Activated naive CD4-positive, alpha-beta T cell treated with anti-CD3 and anti-CD28 coated beads, Interleukin-2, amount 10 ng/mL, durations not matched to agents 7 days and 5 days (primary cell): ENCODE measurements at regions not wholly inside any gene's neighbourhood (a gene's known extent, or its start where the extent isn't known, plus 50 kb on each side); places are given as distances from the start of the nearest gene placed in this dataset.

ENCODE experiments used
- CTCF ChIA-PET: fragments of 350-600 bp; sonication (Branson Sonifier 250); formaldehyde crosslinking; loops from one replicate; lab custom pipeline; 2021; ENCODE audit warnings: antibody characterized with exemption; lab: Charles Lee
- DNase-seq: peaks from one replicate; pipeline ENCODE4 v3.0.0-alpha.2; 2020
- H3K27ac Mint-ChIP-seq: one replicate; pipeline ENCODE4 v1.8.0; 2021; ENCODE audit warnings: mild to moderate bottlenecking, moderate library complexity, mixed read lengths
- H3K27me3 Mint-ChIP-seq: one replicate; pipeline ENCODE4 v1.8.0; 2021; ENCODE audit warnings: mild to moderate bottlenecking, mixed read lengths
- H3K36me3 Mint-ChIP-seq: one replicate; pipeline ENCODE4 v1.8.0; 2021; ENCODE audit warnings: mixed read lengths
- H3K4me1 Mint-ChIP-seq: one replicate; pipeline ENCODE4 v1.8.0; 2021; ENCODE audit warnings: mixed read lengths
- H3K4me3 Mint-ChIP-seq: one replicate; pipeline ENCODE4 v1.8.0; 2021; ENCODE audit warnings: mild to moderate bottlenecking, moderate library complexity, mixed read lengths
- H3K9me3 Mint-ChIP-seq: one replicate; pipeline ENCODE4 v1.8.0; 2021; ENCODE audit warnings: mixed read lengths

DNA sequence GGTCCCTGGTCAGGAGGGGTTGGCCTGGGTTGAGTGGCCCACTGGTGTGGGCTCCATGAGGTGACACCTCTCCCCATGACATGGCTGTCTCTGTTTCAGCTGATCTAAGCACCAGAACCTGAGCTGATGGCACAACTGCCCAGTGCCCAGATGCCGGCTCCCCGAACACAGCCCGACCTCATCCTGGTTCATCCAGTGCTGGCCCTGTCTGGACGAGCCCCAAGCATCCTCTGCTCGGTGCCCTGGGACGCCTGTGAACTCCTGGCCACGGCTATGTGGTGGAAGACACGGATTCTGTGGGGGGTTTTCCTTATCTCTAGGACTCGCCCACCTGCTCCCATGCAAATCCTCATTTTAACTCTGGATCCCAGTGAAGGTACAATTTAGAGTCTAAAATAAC lies 389.2 kb downstream of the SHANK2 start:
- Mint-ChIP-seq H3K27me3 (no peaks in the 10 kb centered on the region), H3K27ac (no peak overlapping the region), H3K4me1 (no peaks in the 10 kb centered on the region), H3K36me3 (no peaks in the 10 kb centered on the region), H3K9me3 (no peaks in the 10 kb centered on the region), H3K4me3 (no peak overlapping the region)
- CTCF ChIA-PET: no interaction called here
- DNase-seq: no peak

- H3K9me3 Mint-ChIP-seq: no peaks in the 10 kb centered on the region
- no peaks in the 10 kb centered on the region for H3K27me3 Mint-ChIP-seq
- H3K4me1 Mint-ChIP-seq: no peaks in the 10 kb centered on the region
- CTCF ChIA-PET: no interaction called here
- H3K36me3 Mint-ChIP-seq: no peaks in the 10 kb centered on the region
- H3K27ac Mint-ChIP-seq: no peak overlapping the region
- H3K4me3 Mint-ChIP-seq: no peak overlapping the region
- DNase-seq: no peak
These were observed 388.4 kb downstream of the SHANK2 start for GRCh38 chr11:70863993-70864392.

DNA sequence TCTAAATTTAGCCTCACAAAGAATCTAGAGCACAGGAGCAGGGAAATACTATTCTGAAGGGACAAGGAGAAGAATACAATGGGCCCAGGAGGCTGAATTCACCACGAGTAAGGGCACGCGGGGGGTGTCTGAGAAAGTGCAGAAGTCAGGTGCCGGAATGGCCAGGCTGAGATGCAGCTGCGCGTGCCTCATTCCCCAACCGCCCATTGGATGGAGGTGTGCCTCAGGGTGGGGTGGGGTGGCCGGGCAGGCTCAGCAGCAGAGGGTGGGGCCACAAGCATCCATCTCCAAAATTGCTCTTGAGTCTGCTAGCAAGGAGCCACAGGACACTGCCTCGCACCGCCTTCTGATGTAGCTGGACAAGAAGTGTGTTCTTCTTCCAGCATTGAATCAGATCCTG lies 387.0 kb downstream of the SHANK2 start:
- Mint-ChIP-seq H3K4me3 (no peak overlapping the region), H3K36me3 (no peaks in the 10 kb centered on the region), H3K27ac (no peak overlapping the region), H3K9me3 (no peaks in the 10 kb centered on the region), H3K27me3 (no peaks in the 10 kb centered on the region), H3K4me1 (no peaks in the 10 kb centered on the region)
- no peak for DNase-seq
- CTCF ChIA-PET: no interaction called here

DNA sequence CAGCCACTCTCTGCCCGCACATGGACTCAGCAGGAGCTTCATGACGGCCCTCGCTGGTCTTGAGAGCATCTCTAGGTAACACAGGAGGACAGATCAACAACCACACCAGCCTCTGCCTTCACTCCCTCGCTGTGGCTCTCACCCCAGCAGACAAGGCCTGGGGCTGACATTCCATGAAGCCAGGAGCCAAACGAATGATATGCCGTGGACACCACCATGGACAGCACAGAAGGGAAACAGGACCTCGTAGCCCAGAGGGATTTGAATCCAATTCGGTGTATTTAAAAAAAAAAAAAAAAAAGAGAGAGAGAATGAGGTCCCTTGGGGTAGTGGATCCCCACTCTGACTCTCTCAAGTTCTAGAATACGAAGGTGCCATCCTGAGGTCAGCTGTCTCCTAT lies 385.5 kb downstream of the SHANK2 start:
- Mint-ChIP-seq H3K9me3 (no peaks in the 10 kb centered on the region), H3K27ac (no peak overlapping the region), H3K4me3 (no peak overlapping the region), H3K36me3 (no peaks in the 10 kb centered on the region), H3K27me3 (no peaks in the 10 kb centered on the region), H3K4me1 (no peaks in the 10 kb centered on the region)
- CTCF ChIA-PET: no interaction called here
- DNase-seq: no peak

- no peak for DNase-seq
- Mint-ChIP-seq H3K36me3 (no peaks in the 10 kb centered on the region), H3K27me3 (no peaks in the 10 kb centered on the region), H3K27ac (no peak overlapping the region), H3K4me3 (no peak overlapping the region), H3K9me3 (no peaks in the 10 kb centered on the region), H3K4me1 (no peaks in the 10 kb centered on the region)
- CTCF ChIA-PET: no interaction called here
These were observed 384.9 kb downstream of the SHANK2 start for GRCh38 chr11:70867281-70868047.

GRCh38 chr11:70868341-70868885 lies 384.0 kb downstream of the SHANK2 start:
- H3K27me3 Mint-ChIP-seq: no peaks in the 10 kb centered on the region
- H3K4me3 Mint-ChIP-seq: no peak overlapping the region
- no peaks in the 10 kb centered on the region for H3K4me1 Mint-ChIP-seq
- CTCF ChIA-PET: no interaction called here
- H3K36me3 Mint-ChIP-seq: no peaks in the 10 kb centered on the region
- no peak for DNase-seq
- no peaks in the 10 kb centered on the region for H3K9me3 Mint-ChIP-seq
- H3K27ac Mint-ChIP-seq: no peak overlapping the region

DNA sequence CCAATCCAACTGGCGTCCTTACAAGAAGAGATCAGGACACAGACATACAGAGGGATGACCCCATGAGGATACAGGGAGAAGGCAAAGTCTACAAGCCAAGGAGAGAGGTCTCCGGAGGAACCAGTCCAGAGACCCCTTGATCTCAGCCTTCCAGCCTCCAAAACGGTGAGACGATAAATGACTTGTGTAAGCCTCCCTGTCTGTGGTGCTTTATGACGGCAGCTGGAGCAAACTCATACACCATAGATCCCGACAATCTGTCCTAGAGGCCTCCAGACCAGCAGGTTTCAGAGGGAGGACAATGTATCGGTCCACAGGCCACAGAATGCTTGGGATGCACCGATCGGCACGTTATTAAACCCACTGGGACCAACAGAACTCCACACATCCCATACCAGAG lies 383.3 kb downstream of the SHANK2 start:
- H3K4me1 Mint-ChIP-seq: no peaks in the 10 kb centered on the region
- H3K27ac Mint-ChIP-seq: no peak overlapping the region
- H3K36me3 Mint-ChIP-seq: no peaks in the 10 kb centered on the region
- no peak overlapping the region for H3K4me3 Mint-ChIP-seq
- H3K9me3 Mint-ChIP-seq: no peaks in the 10 kb centered on the region
- no peak for DNase-seq
- H3K27me3 Mint-ChIP-seq: no peaks in the 10 kb centered on the region
- CTCF ChIA-PET: no interaction called here

DNA sequence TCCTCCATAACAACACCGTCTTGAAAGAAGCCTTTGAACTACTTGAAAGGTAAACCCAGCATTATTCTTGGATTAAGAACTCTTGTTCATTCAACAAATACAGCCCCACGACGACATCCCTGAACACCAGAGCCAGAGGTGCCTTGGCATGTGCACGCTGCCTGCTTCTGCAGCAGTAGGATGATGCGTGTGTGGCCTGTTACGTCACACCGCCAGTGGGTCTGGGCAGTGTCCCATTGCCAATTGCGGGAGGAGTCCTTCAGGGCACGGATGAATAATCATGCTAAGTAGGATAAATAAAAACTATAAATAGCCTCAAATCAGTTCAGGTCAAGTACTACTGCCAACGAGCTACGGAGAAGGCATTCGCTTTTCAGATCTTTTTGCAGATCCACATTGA lies 380.5 kb downstream of the SHANK2 start:
- no peaks in the 10 kb centered on the region for H3K4me1 Mint-ChIP-seq
- no peaks in the 10 kb centered on the region for H3K27me3 Mint-ChIP-seq
- no peaks in the 10 kb centered on the region for H3K36me3 Mint-ChIP-seq
- DNase-seq: no peak
- H3K4me3 Mint-ChIP-seq: no peak overlapping the region
- CTCF ChIA-PET: no interaction called here
- H3K27ac Mint-ChIP-seq: no peak overlapping the region
- no peaks in the 10 kb centered on the region for H3K9me3 Mint-ChIP-seq

DNA sequence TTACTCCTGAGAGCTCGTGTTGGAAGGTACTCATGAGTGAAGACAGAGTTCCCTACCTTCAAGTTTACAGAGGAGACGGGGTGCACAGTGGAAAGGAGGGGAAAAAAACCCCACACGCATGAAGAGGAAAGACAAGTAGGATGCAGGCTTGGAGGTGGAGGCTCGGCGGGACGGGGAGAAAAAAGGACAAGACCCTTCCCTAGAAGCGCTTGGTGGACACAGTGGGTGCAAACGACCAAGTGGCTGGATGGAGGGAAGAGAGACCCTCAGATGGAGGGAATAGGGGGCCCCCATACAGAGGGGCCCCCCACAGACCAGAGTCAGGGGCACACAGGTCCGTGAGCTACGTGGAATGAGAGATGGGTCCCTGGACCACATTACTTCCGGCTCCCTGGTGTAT lies 380.1 kb downstream of the SHANK2 start:
- Mint-ChIP-seq H3K27ac (no peak overlapping the region), H3K27me3 (no peaks in the 10 kb centered on the region), H3K9me3 (no peaks in the 10 kb centered on the region), H3K4me1 (no peaks in the 10 kb centered on the region), H3K4me3 (no peak overlapping the region), H3K36me3 (no peaks in the 10 kb centered on the region)
- DNase-seq: no peak
- CTCF ChIA-PET: no interaction called here

DNA sequence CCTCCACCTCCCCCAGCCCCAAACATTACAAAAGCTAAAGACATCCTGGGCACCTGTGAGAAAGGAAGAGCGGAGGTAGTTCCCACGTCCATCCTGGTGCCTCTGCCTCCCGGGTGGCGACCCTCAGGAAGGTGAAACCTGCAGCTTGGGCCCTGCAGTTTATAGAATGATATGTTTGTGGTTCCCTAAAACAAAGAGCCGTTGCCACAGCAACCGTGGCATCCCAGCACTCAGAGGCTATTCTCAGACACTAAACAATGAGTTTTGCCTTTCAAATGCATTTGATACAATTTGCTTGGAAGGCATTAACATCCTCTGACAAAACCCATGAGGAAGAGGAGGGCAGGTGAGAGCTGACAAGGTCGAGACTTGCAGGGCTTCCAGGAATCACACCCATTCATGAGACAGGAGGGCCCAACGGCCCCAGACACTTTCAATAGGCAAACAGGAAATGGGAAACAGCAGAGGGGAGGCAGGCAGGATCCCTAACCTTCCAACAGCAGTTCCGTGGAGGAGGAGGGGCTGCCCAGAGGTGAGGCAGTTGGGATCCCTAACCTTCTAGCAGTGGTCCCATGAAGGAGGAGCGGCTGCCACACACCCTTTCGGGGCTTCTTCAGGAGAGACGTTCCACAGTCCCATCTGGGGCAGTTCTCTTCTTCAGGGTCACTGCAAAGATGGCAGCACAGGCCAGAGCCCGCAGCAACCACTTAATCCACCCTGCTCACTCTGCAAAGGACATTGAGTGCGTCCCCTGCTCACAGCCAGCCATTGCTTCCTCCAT lies 379.2 kb downstream of the SHANK2 start:
- CTCF ChIA-PET: no interaction called here
- Mint-ChIP-seq H3K36me3 (no peaks in the 10 kb centered on the region), H3K9me3 (no peaks in the 10 kb centered on the region), H3K4me1 (no peaks in the 10 kb centered on the region), H3K27me3 (no peaks in the 10 kb centered on the region), H3K4me3 (no peak overlapping the region), H3K27ac (no peak overlapping the region)
- DNase-seq: no peak

DNA sequence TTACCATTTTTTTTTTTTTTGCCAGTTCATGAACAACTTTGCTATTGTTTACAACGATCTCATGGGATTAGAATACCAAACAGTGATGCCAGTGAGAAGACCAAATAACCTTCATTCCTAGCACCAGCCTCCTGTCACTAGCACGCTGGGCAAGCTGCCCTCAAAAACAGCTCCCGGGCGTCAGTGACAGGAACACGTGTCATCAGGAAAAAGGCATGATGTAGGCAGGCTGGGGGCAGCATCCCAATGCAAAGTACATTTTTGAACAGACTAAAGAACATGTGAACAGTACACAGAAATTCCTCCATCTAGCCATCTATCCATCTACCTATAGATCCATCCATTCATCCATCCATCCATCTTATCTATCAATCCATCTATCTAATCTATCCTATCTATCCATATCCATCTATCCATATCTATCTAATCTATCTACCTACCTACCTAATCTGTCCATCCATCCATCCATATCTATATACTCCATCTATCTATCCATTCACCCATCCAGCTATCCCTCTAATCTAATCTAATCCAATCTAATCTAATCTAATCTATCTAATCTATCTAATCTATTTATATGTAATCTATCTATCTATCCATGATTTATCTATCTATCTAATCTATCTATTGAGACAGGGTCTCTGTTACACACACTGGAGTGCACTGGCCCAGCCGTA lies 378.5 kb downstream of the SHANK2 start:
- Mint-ChIP-seq H3K4me1 (no peaks in the 10 kb centered on the region), H3K27me3 (no peaks in the 10 kb centered on the region), H3K36me3 (no peaks in the 10 kb centered on the region), H3K4me3 (no peak overlapping the region), H3K9me3 (no peaks in the 10 kb centered on the region), H3K27ac (no peak overlapping the region)
- CTCF ChIA-PET: no interaction called here
- no peak for DNase-seq

GRCh38 chr11:70876685-70877084 lies 375.7 kb downstream of the SHANK2 start:
- Mint-ChIP-seq H3K4me3 (no peak overlapping the region), H3K27ac (no peak overlapping the region), H3K9me3 (no peaks in the 10 kb centered on the region), H3K27me3 (no peaks in the 10 kb centered on the region), H3K4me1 (no peaks in the 10 kb centered on the region), H3K36me3 (no peaks in the 10 kb centered on the region)
- CTCF ChIA-PET: no interaction called here
- no peak for DNase-seq

GRCh38 chr11:70877151-70877550 lies 375.2 kb downstream of the SHANK2 start:
- no peaks in the 10 kb centered on the region for H3K27me3 Mint-ChIP-seq
- no peaks in the 10 kb centered on the region for H3K9me3 Mint-ChIP-seq
- H3K36me3 Mint-ChIP-seq: no peaks in the 10 kb centered on the region
- H3K4me3 Mint-ChIP-seq: no peak overlapping the region
- no peaks in the 10 kb centered on the region for H3K4me1 Mint-ChIP-seq
- no peak for DNase-seq
- CTCF ChIA-PET: no interaction called here
- H3K27ac Mint-ChIP-seq: no peak overlapping the region

GRCh38 chr11:70878366-70878765 lies 374.0 kb downstream of the SHANK2 start:
- CTCF ChIA-PET: no interaction called here
- H3K36me3 Mint-ChIP-seq: no peaks in the 10 kb centered on the region
- no peaks in the 10 kb centered on the region for H3K9me3 Mint-ChIP-seq
- DNase-seq: no peak
- no peak overlapping the region for H3K4me3 Mint-ChIP-seq
- no peaks in the 10 kb centered on the region for H3K27me3 Mint-ChIP-seq
- H3K27ac Mint-ChIP-seq: no peak overlapping the region
- no peaks in the 10 kb centered on the region for H3K4me1 Mint-ChIP-seq
